ENCODE measurements at regions not wholly inside any gene's neighbourhood (a gene's known extent, or its start where the extent isn't known, plus 50 kb on each side); places are given as distances from the start of the nearest gene placed in this dataset.

- TF ChIP-seq CTCF (IDR thresholded peaks at IDR 0.05; ENCODE audit: insufficient read depth, low read depth, low read length, missing control alignments) = no peak
- H3K4me3 ChIP-seq (ENCODE audit: low read length) = no peak overlapping the region
Measured at GRCh38 chr1:47708658-47709018, 270.8 kb downstream of the FOXD2 start.

GRCh38 chr1:47709019-47709871 lies 271.4 kb downstream of the FOXD2 start:
- no peak for DNase-seq (ENCODE audit: low read depth)
- TF ChIP-seq CTCF (IDR thresholded peaks at IDR 0.05; ENCODE audit: insufficient read depth, low read depth, low read length, missing control alignments) = no peak
- H3K4me3 ChIP-seq (ENCODE audit: low read length) = no peak overlapping the region

More at GRCh38 chr1:47708658-47709018, 270.8 kb downstream of the FOXD2 start:
- no peak for DNase-seq (ENCODE audit: low read depth)

GRCh38 chr1:47709872-47710231 lies 272.0 kb downstream of the FOXD2 start:
- no peak for TF ChIP-seq CTCF (IDR thresholded peaks at IDR 0.05; ENCODE audit: insufficient read depth, low read depth, low read length, missing control alignments)
- DNase-seq (ENCODE audit: low read depth) = no peak
- H3K4me3 ChIP-seq (ENCODE audit: low read length) = no peak overlapping the region

- DNase-seq (ENCODE audit: low read depth) = peak; percentile 50
- TF ChIP-seq CTCF (IDR thresholded peaks at IDR 0.05; ENCODE audit: insufficient read depth, low read depth, low read length, missing control alignments) = peak; percentile 74
- no peak overlapping the region for H3K4me3 ChIP-seq (ENCODE audit: low read length)
Measured at GRCh38 chr1:47710329-47711071, 272.7 kb downstream of the FOXD2 start.

Measured in epithelial cell of esophagus (primary cell).